BE2C (cell line): ENCODE measurements at regions not wholly inside any gene's neighbourhood (a gene's known extent, or its start where the extent isn't known, plus 50 kb on each side); places are given as distances from the start of the nearest gene placed in this dataset.

ENCODE experiments used
- DNase-seq: peaks from one replicate; pipeline ENCODE4 v3.0.0-alpha.2; 2020
- H3K27me3 ChIP-seq: fragments of 250-450 bp; sonication (Bioruptor Pico); 2 replicates; pipeline ENCODE4 v1.5.1; 2020; ENCODE audit warnings: mild to moderate bottlenecking
- H3K36me3 ChIP-seq: fragments of 250-450 bp; sonication (Bioruptor Pico); 2 replicates; pipeline ENCODE4 v1.5.1; 2020; ENCODE audit warnings: mild to moderate bottlenecking
- H3K4me1 ChIP-seq: fragments of 250-450 bp; sonication (Bioruptor Pico); 2 replicates; pipeline ENCODE4 v1.5.1; 2020
- H3K4me3 ChIP-seq: 2 replicates; pipeline ENCODE4 v1.5.1; 2011; ENCODE audit warnings: low read depth, low read length
- H3K9me3 ChIP-seq: fragments of 250-450 bp; sonication (Bioruptor Pico); 2 replicates; pipeline ENCODE4 v1.5.1; 2020
- CTCF ChIP-seq: IDR thresholded peaks from 2 replicates; pipeline ENCODE4 v1.5.1; 2012; ENCODE audit warnings: mild to moderate bottlenecking, low read depth, low read length

- no peak for DNase-seq
- Histone ChIP-seq H3K4me1 (no peaks in the 10 kb centered on the region), H3K27me3 (no peaks in the 10 kb centered on the region), H3K4me3 (no peak overlapping the region), H3K9me3 (no peaks in the 10 kb centered on the region), H3K36me3 (no peaks in the 10 kb centered on the region)
- TF ChIP-seq CTCF: no peak
Observed at GRCh38 chr13:87607266-87607665, 63.9 kb upstream of the SLITRK5 start.

- no peaks in the 10 kb centered on the region for H3K36me3 ChIP-seq
- no peaks in the 10 kb centered on the region for H3K9me3 ChIP-seq
- no peak for DNase-seq
- TF ChIP-seq CTCF: no peak
- no peaks in the 10 kb centered on the region for H3K4me1 ChIP-seq
- no peak overlapping the region for H3K4me3 ChIP-seq
- peaks cover 3% of the 10 kb centered on the region; the same call in 1 of the 2 replicates for H3K27me3 ChIP-seq
Observed at GRCh38 chr13:87614276-87614675, 56.9 kb upstream of the SLITRK5 start.
